GM18519 (cell line): ENCODE measurements at regions not wholly inside any gene's neighbourhood (a gene's known extent, or its start where the extent isn't known, plus 50 kb on each side); places are given as distances from the start of the nearest gene placed in this dataset.

Experiments
- ATAC-seq: cut with Tn5 transposase; IDR thresholded peaks from one replicate; pipeline ENCODE4 v1.9.1; 2021; ENCODE audit warnings: mild to moderate bottlenecking, moderate library complexity; ENCODE audit not compliant: unreplicated experiment, low FRiP score

- no peak for ATAC-seq
These were observed 571.5 kb upstream of the PSMD7 start for GRCh38 chr16:73725156-73725555.

- no peak for ATAC-seq
These were observed 572.1 kb upstream of the PSMD7 start for GRCh38 chr16:73724503-73724902.

- ATAC-seq, result no peak
These were observed 579.2 kb upstream of the PSMD7 start for GRCh38 chr16:73717266-73717974.

- ATAC-seq, result no peak
These were observed 581.6 kb upstream of the PSMD7 start for GRCh38 chr16:73714976-73715375.

DNA sequence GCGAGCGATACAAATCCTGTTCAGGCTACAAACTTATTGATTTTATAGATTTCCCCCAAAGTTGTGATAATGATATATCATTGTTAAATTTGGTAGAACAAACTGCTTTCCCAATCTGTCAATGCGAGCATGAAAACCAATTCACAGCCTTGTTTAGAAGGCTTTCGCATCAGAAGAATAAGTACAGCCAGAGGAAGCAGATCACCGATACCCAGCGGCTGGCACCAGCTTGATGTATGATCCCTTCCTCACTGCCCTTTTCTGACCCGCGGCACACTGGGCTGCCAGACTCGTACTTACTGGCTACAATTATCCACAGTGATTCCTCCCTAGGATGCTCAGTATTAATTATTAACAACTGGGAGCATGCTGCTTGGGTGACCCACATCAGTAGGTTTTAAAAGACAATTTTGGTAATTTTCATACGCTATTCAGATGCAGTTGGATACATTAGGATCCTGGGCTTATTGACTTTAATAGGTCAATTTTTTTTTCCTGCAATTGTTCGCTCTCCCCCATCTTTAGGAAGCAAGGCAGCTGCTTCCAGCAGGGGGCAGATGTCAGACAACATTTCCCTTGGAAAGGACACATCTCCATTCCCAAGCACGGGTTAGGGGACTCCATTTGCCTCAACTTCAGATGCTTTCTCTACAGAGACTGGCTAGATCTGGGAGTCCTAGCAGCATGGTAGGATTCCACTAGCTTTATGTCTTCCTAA is 582.7 kb upstream of the PSMD7 start:
- ATAC-seq, result no peak

DNA sequence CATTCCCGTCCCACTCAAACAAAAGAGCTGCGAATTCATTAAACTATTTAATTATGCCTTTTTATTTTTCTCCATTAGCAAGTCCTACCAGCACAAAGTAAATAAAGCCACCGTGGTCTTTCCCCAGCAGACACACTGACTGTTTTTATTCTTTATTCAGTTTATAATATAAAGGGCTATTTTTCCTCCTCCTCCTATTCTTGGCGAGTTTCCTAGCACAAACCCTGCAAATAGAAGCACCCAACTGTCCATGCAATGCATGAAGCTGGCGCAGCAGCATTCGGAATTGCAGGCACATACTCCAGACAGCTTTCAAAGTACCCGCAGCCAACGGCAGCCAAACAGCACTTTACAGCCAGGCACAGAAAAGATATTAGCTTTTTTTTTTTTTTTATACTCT is 583.4 kb upstream of the PSMD7 start:
- ATAC-seq, result no peak

GRCh38 chr16:73711406-73712080 is 585.1 kb upstream of the PSMD7 start:
- no peak for ATAC-seq

- ATAC-seq, result no peak
These were observed 586.1 kb upstream of the PSMD7 start for GRCh38 chr16:73710526-73710925.

- no peak for ATAC-seq
These were observed 588.8 kb upstream of the PSMD7 start for GRCh38 chr16:73707863-73708262.

GRCh38 chr16:73703891-73704290 is 592.7 kb upstream of the PSMD7 start:
- ATAC-seq, result no peak

DNA sequence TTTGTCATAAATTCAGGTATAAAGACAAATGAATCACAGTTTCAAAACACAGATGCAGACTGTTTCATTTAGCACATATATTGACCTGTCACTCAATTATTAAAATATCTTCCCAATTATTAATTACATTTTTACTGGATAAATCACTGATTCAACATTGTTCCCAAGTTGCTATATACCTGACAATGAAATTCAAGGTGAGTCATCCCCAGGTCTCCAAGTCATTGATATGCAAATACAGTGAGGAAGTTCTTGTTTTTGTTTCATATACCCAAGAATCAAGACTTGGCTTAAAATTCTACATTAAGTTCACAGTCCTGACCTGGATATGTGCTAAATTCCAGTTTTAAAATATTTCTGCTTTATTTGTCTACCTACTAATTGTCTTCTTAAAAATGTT is 599.3 kb upstream of the PSMD7 start:
- ATAC-seq, result no peak

GRCh38 chr16:73692861-73693260 is 603.8 kb upstream of the PSMD7 start:
- no peak for ATAC-seq

GRCh38 chr16:73683804-73684203 is 612.8 kb upstream of the PSMD7 start:
- no peak for ATAC-seq

GRCh38 chr16:73672135-73672534 is 624.2 kb upstream of the ZFHX3 start:
- no peak for ATAC-seq

GRCh38 chr16:73670836-73671820 is 623.2 kb upstream of the ZFHX3 start:
- no peak for ATAC-seq

- no peak for ATAC-seq
These were observed 621.8 kb upstream of the ZFHX3 start for GRCh38 chr16:73669535-73670274.

DNA sequence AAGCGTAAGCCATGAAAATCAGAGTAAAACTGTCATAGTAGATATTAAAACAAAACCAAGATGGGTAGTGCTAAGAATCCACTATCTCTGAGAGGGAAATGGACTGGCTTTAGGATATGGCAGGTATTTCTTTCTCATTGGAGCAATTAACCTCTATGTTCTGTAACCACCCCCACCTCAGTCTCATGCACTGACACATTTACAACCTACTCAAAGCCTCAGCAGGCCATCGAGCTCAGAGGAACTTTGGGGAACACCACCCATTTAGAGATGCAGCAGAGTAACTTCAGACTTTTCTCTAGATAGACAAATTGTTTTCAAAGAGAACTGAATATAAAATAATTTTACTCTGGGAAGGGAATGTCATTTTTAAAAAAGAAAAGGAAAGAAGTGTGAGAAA is 615.8 kb upstream of the ZFHX3 start:
- ATAC-seq, result no peak

GRCh38 chr16:73636196-73636595 is 588.3 kb upstream of the ZFHX3 start:
- no peak for ATAC-seq

- no peak for ATAC-seq
These were observed 581.1 kb upstream of the ZFHX3 start for GRCh38 chr16:73629011-73629410.

- no peak for ATAC-seq
These were observed 569.8 kb upstream of the ZFHX3 start for GRCh38 chr16:73617738-73618137.
